ENCODE measurements at regions not wholly inside any gene's neighbourhood (a gene's known extent, or its start where the extent isn't known, plus 50 kb on each side); places are given as distances from the start of the nearest gene placed in this dataset.

- H3K4me3 ChIP-seq: no peak overlapping the region
- no peaks in the 10 kb centered on the region for H3K27me3 ChIP-seq
- no peaks in the 10 kb centered on the region for H3K36me3 ChIP-seq
- no peak for DNase-seq (ENCODE audit: low spot score in 2 of 2)
- H3K9me3 ChIP-seq: no peaks in the 10 kb centered on the region
- H3K27ac ChIP-seq: no peak overlapping the region
- no peaks in the 10 kb centered on the region for H3K4me1 ChIP-seq
- 72% methylated on average over 4 of the region's 4 CpGs for WGBS
- no peak for TF ChIP-seq CTCF (IDR thresholded peaks at IDR 0.05)
- no peak for TF ChIP-seq EP300 (IDR thresholded peaks at IDR 0.05)
- no peak for TF ChIP-seq POLR2A (IDR thresholded peaks at IDR 0.05)
Measured at GRCh38 chr5:14063138-14063537, 80.0 kb upstream of the TRIO start.

- Histone ChIP-seq H3K36me3 (no peaks in the 10 kb centered on the region), H3K4me1 (no peaks in the 10 kb centered on the region), H3K27ac (no peak overlapping the region), H3K9me3 (no peaks in the 10 kb centered on the region), H3K4me3 (no peak overlapping the region), H3K27me3 (no peaks in the 10 kb centered on the region)
- no peak for DNase-seq (ENCODE audit: low spot score in 2 of 2)
- no peak for TF ChIP-seq POLR2A (IDR thresholded peaks at IDR 0.05)
- no peak for TF ChIP-seq CTCF (IDR thresholded peaks at IDR 0.05)
- TF ChIP-seq POLR2AphosphoS5 (IDR thresholded peaks at IDR 0.05): no peak
- WGBS: 83% methylated on average over 2 of the region's 2 CpGs
Measured at GRCh38 chr5:14062178-14062577, 81.0 kb upstream of the TRIO start.

GRCh38 chr5:14061106-14061505 lies 82.0 kb upstream of the TRIO start:
- no peak for TF ChIP-seq EP300 (IDR thresholded peaks at IDR 0.05)
- TF ChIP-seq CTCF (IDR thresholded peaks at IDR 0.05): no peak
- no peak for TF ChIP-seq POLR2A (IDR thresholded peaks at IDR 0.05)
- TF ChIP-seq POLR2AphosphoS5 (IDR thresholded peaks at IDR 0.05): no peak
- no peaks in the 10 kb centered on the region for H3K27me3 ChIP-seq
- no peak overlapping the region for H3K4me3 ChIP-seq
- H3K4me1 ChIP-seq: no peaks in the 10 kb centered on the region
- H3K27ac ChIP-seq: no peak overlapping the region
- 89% methylated on average over 3 of the region's 5 CpGs for WGBS
- H3K9me3 ChIP-seq: no peaks in the 10 kb centered on the region
- H3K36me3 ChIP-seq: no peaks in the 10 kb centered on the region
- no peak for DNase-seq (ENCODE audit: low spot score in 2 of 2)

GRCh38 chr5:14060218-14060617 lies 82.9 kb upstream of the TRIO start:
- 87% methylated on average over 3 of the region's 3 CpGs for WGBS
- TF ChIP-seq POLR2A (IDR thresholded peaks at IDR 0.05) (no peak), POLR2AphosphoS5 (IDR thresholded peaks at IDR 0.05) (no peak), EP300 (IDR thresholded peaks at IDR 0.05) (no peak), CTCF (IDR thresholded peaks at IDR 0.05) (no peak)
- DNase-seq (ENCODE audit: low spot score in 2 of 2): no peak
- Histone ChIP-seq H3K27me3 (no peaks in the 10 kb centered on the region), H3K4me1 (no peaks in the 10 kb centered on the region), H3K4me3 (no peak overlapping the region), H3K36me3 (no peaks in the 10 kb centered on the region), H3K27ac (no peak overlapping the region), H3K9me3 (no peaks in the 10 kb centered on the region)

GRCh38 chr5:14059810-14060209 lies 83.3 kb upstream of the TRIO start:
- TF ChIP-seq POLR2A (IDR thresholded peaks at IDR 0.05): no peak
- TF ChIP-seq CTCF (IDR thresholded peaks at IDR 0.05): no peak
- TF ChIP-seq POLR2AphosphoS5 (IDR thresholded peaks at IDR 0.05): no peak
- TF ChIP-seq EP300 (IDR thresholded peaks at IDR 0.05): no peak
- no peaks in the 10 kb centered on the region for H3K4me1 ChIP-seq
- no peak overlapping the region for H3K4me3 ChIP-seq
- no peak overlapping the region for H3K27ac ChIP-seq
- no peak for DNase-seq (ENCODE audit: low spot score in 2 of 2)
- H3K36me3 ChIP-seq: no peaks in the 10 kb centered on the region
- 93% methylated on average over 2 of the region's 2 CpGs for WGBS
- H3K27me3 ChIP-seq: no peaks in the 10 kb centered on the region
- H3K9me3 ChIP-seq: no peaks in the 10 kb centered on the region
